ENCODE measurements at regions not wholly inside any gene's neighbourhood (a gene's known extent, or its start where the extent isn't known, plus 50 kb on each side); places are given as distances from the start of the nearest gene placed in this dataset.
"Not testable (repeated sequence)": the region's sequence is repeated elsewhere in the genome, so short reads cannot be mapped to it uniquely, and the experiment has no call there.

- DNase-seq: no peak
Measured at GRCh38 chr12:112711507-112711906, 80.0 kb upstream of the RPH3A start.

- DNase-seq: not testable (repeated sequence)
Measured at GRCh38 chr12:112712751-112713150, 78.8 kb upstream of the RPH3A start.

GRCh38 chr12:112713471-112713870, 78.1 kb upstream of the RPH3A start:
- no peak for DNase-seq

- DNase-seq: no peak
Measured at GRCh38 chr12:112714166-112714710, 77.3 kb upstream of the RPH3A start.

- no peak for DNase-seq
Measured at GRCh38 chr12:112716099-112717093, 75.2 kb upstream of the RPH3A start.

GRCh38 chr12:112728864-112729263, 62.7 kb upstream of the RPH3A start:
- DNase-seq: no peak

- DNase-seq: no peak
Measured at GRCh38 chr12:112734859-112735695, 56.5 kb upstream of the RPH3A start.

- DNase-seq: no peak
Measured at GRCh38 chr12:112738531-112738930, 53.0 kb upstream of the RPH3A start.

- no peak for DNase-seq
Measured at GRCh38 chr12:112740387-112740934, 51.1 kb upstream of the RPH3A start.

- DNase-seq: no peak
Measured at GRCh38 chr12:112741106-112741505, 50.4 kb upstream of the RPH3A start.

Measured in femur (tissue), 1 donor.